Vagina (tissue), 2 donors: ENCODE measurements at regions not wholly inside any gene's neighbourhood (a gene's known extent, or its start where the extent isn't known, plus 50 kb on each side); places are given as distances from the start of the nearest gene placed in this dataset.

ENCODE experiments used
- CTCF ChIP-seq, 3 experiments: fragments of 450-650 bp in 2 of 3; fragments of 200-600 bp in 1 of 3; sonication (generic) in 1 of 3; IDR thresholded peaks; one replicate each; pipeline ENCODE4 v1.5.1; 2017 to 2019; ENCODE audit warnings: antibody characterized with exemption in 3 of 3, mild to moderate bottlenecking in 2 of 3, moderate library complexity in 2 of 3
- POLR2A ChIP-seq, 2 donors: fragments of 450-650 bp; IDR thresholded peaks; one replicate each; pipeline ENCODE4 v1.6.1; 2017; ENCODE audit warnings: antibody characterized with exemption in 2 of 2, mild to moderate bottlenecking in 2 of 2, moderate library complexity in 2 of 2
- POLR2AphosphoS5 ChIP-seq, 2 donors: sonication (generic); formaldehyde crosslinking; IDR thresholded peaks; one replicate each; pipeline ENCODE4 v1.9.0; 2017; ENCODE audit warnings: antibody characterized with exemption in 2 of 2, mild to moderate bottlenecking in 2 of 2, low read depth in 1 of 2; ENCODE audit not compliant: insufficient read depth in 1 of 2

GRCh38 chr13:39888865-39889810, 233.7 kb downstream of the COG6 start:
- TF ChIP-seq CTCF (IDR thresholded peaks at IDR 0.05): no peak
- TF ChIP-seq POLR2AphosphoS5 (IDR thresholded peaks at IDR 0.05; ENCODE audit: insufficient read depth in 1 of 2, low read depth in 1 of 2): no peak
- TF ChIP-seq POLR2A (IDR thresholded peaks at IDR 0.05): no peak
